AG10803 (cell line): ENCODE measurements at regions not wholly inside any gene's neighbourhood (a gene's known extent, or its start where the extent isn't known, plus 50 kb on each side); places are given as distances from the start of the nearest gene placed in this dataset.

ENCODE experiments used
- DNase-seq: peaks from one replicate; pipeline ENCODE4 v3.0.0; 2010; ENCODE audit warnings: low read depth
- H3K4me3 ChIP-seq: 2 replicates; pipeline ENCODE4 v1.5.1; 2011; ENCODE audit warnings: mild to moderate bottlenecking, low read length, control low read depth
- TF ChIP-seq, protein P1 (sequence below): conservative IDR thresholded peaks from 2 replicates; pipeline ENCODE4 v1.5.1; 2011; ENCODE audit warnings: mild to moderate bottlenecking, low read length, control low read depth, inconsistent platforms

DNA sequence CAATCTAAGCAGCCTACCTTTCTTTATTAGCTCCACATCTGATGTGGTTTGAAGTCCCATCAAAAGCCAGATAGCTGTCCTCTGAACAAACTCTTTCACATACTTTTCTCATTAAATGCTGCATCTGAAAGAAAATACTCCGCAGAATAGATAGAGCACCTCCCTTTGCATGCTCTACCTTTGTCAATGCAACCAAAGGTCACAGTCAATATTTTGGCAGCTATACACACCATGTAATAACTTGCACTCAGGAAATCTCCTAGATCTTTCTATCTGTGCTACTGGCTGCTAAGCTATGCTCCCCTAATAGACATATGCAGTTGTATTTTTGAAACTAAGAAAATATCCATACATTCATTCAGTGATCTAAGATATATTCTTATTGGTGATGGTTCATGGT lies 204.8 kb upstream of the ARRDC4 start:
- no peak for DNase-seq
- TF ChIP-seq, protein P1, sequence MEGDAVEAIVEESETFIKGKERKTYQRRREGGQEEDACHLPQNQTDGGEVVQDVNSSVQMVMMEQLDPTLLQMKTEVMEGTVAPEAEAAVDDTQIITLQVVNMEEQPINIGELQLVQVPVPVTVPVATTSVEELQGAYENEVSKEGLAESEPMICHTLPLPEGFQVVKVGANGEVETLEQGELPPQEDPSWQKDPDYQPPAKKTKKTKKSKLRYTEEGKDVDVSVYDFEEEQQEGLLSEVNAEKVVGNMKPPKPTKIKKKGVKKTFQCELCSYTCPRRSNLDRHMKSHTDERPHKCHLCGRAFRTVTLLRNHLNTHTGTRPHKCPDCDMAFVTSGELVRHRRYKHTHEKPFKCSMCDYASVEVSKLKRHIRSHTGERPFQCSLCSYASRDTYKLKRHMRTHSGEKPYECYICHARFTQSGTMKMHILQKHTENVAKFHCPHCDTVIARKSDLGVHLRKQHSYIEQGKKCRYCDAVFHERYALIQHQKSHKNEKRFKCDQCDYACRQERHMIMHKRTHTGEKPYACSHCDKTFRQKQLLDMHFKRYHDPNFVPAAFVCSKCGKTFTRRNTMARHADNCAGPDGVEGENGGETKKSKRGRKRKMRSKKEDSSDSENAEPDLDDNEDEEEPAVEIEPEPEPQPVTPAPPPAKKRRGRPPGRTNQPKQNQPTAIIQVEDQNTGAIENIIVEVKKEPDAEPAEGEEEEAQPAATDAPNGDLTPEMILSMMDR = no peak
- H3K4me3 ChIP-seq = no peak overlapping the region

DNA sequence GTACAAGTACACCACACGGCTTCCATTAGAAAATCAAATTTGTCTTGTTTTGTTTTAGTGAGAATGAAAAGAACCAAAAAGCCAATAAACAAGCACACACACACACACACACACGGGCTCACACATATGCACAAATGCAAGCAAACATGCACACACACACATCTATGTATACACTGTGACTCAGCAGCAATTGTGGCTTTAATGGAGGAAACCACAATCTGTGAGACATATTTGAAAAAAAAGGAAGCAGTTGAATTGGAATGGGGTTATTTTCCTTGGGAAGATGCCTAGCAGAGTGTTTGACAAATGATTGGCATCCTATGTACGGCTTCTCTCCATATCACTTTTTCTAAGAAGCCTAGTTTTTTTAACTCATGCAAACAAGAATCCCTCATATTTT lies 201.1 kb upstream of the ARRDC4 start:
- TF ChIP-seq, protein P1 = no peak
- peak; percentile 36 for DNase-seq
- no peak overlapping the region for H3K4me3 ChIP-seq

DNA sequence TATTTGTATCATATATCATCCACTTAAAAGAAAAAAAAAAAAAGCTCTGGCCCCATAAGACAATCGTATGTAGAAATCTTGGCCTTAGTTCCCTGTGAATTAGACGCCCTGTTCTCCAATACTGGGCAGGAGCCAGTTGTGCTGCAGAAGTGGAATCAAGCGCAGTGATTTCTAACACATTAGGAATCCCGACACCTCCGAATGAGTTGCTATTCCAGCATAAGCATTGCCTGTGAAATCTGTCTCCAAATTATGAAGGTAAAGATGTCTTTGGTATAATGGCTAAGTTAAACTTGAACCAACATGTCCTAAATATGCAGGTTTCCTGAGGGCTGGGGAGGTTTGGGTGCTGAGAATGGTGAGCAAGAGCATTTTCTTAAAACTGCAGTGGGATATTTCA lies 199.4 kb upstream of the ARRDC4 start:
- H3K4me3 ChIP-seq = no peak overlapping the region
- DNase-seq = no peak
- TF ChIP-seq, protein P1 = no peak

DNA sequence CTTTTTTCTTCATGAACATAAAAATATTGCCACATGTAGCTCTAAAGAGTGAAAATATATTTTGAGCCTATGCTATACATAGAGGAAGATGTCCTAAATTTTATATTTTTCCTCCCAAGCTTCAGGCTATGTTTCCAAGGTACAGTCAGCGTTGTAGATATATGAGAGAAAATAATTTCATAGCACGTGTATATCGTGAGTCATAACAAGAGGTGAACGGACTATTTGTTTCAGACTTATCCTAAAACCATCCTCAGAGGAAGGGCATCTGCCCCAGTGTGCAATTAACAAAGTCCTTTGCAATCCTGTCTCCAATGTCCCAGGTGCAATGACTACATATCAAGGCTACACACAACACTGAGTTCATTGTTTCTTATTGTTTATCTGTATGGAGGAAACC lies 177.3 kb upstream of the ARRDC4 start:
- TF ChIP-seq, protein P1 = no peak
- no peak for DNase-seq
- no peak overlapping the region for H3K4me3 ChIP-seq

DNA sequence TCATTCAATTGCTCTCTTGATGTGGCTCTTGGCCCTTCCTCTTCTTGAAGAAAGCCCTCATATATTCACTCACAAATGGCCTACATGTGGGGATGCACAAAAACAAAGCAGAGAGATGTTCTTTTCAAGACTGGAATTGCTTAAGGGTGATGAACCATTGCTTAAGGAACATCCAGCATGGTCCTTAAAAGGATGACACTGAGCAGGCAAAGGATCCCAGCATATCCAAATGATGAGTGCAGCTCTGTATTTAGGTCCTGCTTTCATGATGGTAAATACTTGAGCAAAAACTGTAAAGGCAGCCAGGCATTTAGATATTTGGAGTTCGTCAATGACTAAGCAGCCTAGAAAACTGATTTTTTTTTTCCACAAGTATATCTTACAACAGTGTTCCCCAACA lies 173.8 kb upstream of the ARRDC4 start:
- TF ChIP-seq, protein P1 = no peak
- no peak for DNase-seq
- H3K4me3 ChIP-seq = no peak overlapping the region

DNA sequence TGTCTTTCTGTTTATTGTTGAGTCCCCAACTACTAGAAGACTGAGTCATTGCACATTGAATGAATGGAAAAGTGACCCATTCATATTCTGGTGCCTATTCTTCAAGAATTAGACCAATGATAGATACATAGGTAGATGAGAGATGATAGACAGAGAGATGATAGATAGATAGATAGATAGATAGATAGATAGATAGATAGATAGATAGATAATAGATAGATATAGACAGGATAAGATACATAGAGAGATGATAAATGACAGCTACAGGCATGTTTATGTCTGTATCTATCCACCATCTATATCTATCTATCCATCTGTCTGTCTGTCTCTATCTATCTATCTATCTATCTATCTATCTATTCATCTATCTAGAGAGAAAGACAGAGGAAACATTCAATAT lies 170.3 kb upstream of the ARRDC4 start:
- no peak overlapping the region for H3K4me3 ChIP-seq
- TF ChIP-seq, protein P1 = no peak
- DNase-seq = no peak

DNA sequence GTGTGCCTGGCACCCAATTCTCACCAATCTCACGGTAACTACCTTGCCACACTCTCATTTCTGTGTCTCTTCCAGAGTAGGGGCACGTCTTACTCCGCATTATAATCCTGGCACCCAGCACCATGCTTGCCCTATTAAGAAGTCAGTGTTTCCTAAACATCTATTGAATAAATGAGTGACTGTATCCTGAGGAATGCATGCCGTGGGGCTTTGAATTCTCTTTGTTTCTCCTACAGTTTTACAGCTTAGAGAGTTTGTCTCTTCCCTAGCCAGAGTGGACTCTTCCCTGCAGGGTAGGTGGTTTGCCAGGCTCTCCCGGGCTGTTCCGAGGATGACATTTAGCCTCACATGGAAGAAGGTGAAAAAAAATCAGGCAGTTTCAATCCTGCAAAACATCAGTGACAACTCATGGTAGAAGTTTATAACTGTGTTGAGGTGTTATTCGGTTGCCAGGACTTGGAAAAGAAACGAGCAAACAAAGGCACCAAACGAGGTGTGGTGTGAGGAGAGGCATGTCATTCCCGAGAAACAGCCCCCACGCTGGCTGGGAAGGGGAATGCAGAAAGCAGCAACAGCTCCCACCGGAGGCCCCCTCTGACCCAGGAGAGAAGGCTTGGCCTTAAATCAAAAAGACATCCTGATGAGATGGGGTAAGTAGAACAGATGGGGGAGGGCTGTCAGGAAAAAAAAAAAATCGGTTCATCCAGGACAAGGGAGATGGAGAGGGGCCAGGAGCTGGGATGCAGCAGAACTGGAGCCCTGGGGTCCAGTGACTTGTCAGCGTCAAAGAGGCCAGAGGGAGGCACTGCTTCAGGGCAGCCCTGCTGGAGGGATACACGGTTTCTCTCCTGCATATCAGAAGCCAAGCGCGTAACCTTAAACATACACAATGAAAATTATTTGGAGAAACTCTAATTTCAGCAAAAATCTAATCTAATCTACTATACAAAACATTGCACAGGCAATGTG lies 168.4 kb upstream of the ARRDC4 start:
- no peak overlapping the region for H3K4me3 ChIP-seq
- TF ChIP-seq, protein P1 = no peak
- DNase-seq = no peak
